WERI-Rb-1 (cell line): ENCODE measurements at regions not wholly inside any gene's neighbourhood (a gene's known extent, or its start where the extent isn't known, plus 50 kb on each side); places are given as distances from the start of the nearest gene placed in this dataset.
"Not testable (repeated sequence)": the region's sequence is repeated elsewhere in the genome, so short reads cannot be mapped to it uniquely, and the experiment has no call there.

Experiments used
- DNase-seq: peaks from one replicate; pipeline ENCODE4 v3.0.0-alpha.2; 2020
- H3K27ac ChIP-seq: fragments of 250-450 bp; sonication (Bioruptor Pico); 2 replicates; pipeline ENCODE4 v1.5.1; 2020; ENCODE audit warnings: mild to moderate bottlenecking, moderate library complexity
- H3K27me3 ChIP-seq: fragments of 250-450 bp; sonication (Bioruptor Pico); 2 replicates; pipeline ENCODE4 v1.5.1; 2021; ENCODE audit warnings: mild to moderate bottlenecking, low read depth, moderate library complexity; ENCODE audit not compliant: insufficient read depth, severe bottlenecking
- H3K36me3 ChIP-seq: fragments of 250-450 bp; sonication (Bioruptor Pico); 2 replicates; pipeline ENCODE4 v1.5.1; 2020; ENCODE audit warnings: mild to moderate bottlenecking, moderate library complexity
- H3K4me3 ChIP-seq: 2 replicates; pipeline ENCODE4 v1.5.1; 2011; ENCODE audit warnings: low read depth, mild to moderate bottlenecking, control low read depth, low read length
- H3K9me3 ChIP-seq: fragments of 250-450 bp; sonication (Bioruptor Pico); 2 replicates; pipeline ENCODE4 v1.5.1; 2021; ENCODE audit warnings: mild to moderate bottlenecking, moderate library complexity; ENCODE audit not compliant: severe bottlenecking
- TF ChIP-seq, protein P1 (sequence below): IDR thresholded peaks from 2 replicates; pipeline ENCODE4 v1.5.1; 2011; ENCODE audit warnings: low read depth, mild to moderate bottlenecking, control low read depth, inconsistent platforms, low read length

DNA sequence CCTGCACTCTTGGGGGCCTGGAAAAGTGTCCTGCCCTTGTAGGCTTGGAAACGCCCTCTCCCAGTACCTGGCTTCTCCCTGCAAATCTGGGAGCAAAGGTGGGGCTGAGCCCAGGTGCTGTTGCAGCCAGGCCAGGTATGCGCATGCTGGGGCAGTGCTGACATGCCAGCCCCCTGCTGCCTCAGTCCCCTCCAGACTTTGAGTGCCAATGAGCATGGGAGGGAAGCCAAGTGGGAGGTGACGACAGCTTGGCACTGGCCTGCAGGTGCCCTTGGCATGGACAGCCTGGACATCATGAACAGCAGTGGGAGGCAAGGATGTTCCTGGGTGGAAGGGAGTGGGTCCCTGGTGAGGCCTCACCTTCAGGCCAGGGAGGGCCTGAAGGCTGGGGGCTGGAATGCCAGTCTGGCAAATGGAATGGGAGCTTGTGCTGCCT, 1494.4 kb upstream of the NUDT12 start:
- Histone ChIP-seq H3K27ac (no peak overlapping the region), H3K4me3 (no peak overlapping the region), H3K36me3 (no peaks in the 10 kb centered on the region), H3K27me3 (no peaks in the 10 kb centered on the region), H3K9me3 (peaks cover 2% of the 10 kb centered on the region)
- TF ChIP-seq, protein P1, sequence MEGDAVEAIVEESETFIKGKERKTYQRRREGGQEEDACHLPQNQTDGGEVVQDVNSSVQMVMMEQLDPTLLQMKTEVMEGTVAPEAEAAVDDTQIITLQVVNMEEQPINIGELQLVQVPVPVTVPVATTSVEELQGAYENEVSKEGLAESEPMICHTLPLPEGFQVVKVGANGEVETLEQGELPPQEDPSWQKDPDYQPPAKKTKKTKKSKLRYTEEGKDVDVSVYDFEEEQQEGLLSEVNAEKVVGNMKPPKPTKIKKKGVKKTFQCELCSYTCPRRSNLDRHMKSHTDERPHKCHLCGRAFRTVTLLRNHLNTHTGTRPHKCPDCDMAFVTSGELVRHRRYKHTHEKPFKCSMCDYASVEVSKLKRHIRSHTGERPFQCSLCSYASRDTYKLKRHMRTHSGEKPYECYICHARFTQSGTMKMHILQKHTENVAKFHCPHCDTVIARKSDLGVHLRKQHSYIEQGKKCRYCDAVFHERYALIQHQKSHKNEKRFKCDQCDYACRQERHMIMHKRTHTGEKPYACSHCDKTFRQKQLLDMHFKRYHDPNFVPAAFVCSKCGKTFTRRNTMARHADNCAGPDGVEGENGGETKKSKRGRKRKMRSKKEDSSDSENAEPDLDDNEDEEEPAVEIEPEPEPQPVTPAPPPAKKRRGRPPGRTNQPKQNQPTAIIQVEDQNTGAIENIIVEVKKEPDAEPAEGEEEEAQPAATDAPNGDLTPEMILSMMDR = no peak
- DNase-seq = peak; percentile 6

DNA sequence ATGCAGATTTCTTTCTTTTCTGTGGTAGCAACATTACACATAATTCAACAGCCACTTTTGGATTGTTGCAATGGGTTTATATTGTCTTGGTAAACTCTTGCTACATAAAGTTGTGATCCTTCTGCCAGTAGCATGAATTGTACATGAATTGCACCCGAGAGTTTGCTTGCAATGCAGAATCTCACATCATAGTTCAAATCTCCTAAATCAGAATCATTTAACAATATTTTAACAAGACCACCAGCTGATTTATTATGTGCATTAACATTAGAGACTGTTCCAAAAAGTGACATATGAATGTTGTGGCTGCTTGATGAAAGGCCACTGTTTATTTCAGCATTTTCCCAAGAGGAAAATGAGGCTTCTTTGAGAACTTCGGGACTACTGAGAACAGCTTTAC, 1491.8 kb upstream of the NUDT12 start:
- Histone ChIP-seq H3K36me3 (no peaks in the 10 kb centered on the region), H3K9me3 (peaks cover 2% of the 10 kb centered on the region), H3K27me3 (no peaks in the 10 kb centered on the region), H3K4me3 (no peak overlapping the region), H3K27ac (no peak overlapping the region)
- no peak for DNase-seq
- TF ChIP-seq, protein P1 = no peak

DNA sequence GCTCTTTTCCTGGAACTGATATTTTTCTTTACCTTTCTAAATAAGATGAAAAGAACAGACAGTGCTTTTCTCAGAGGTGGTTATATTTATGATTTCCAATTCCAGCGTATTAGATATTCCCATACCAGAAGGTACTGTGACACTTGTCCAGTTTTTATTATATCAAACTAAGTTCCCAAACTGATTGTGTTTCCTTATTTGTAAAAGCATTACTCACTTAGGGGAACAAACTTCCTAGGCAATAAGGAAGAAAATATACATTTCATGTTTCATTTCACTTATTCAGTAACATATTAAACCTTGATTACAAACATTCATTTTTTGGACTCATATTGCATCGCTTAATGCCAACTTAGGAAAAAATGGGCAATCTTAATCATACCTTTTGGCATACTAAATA, 1480.0 kb upstream of the NUDT12 start:
- no peaks in the 10 kb centered on the region for H3K36me3 ChIP-seq
- TF ChIP-seq, protein P1 = no peak
- no peak for DNase-seq
- no peak overlapping the region for H3K4me3 ChIP-seq
- H3K27ac ChIP-seq = no peak overlapping the region
- no peaks in the 10 kb centered on the region for H3K9me3 ChIP-seq
- no peaks in the 10 kb centered on the region for H3K27me3 ChIP-seq

GRCh38 chr5:105036814-105037213, 1474.2 kb upstream of the NUDT12 start:
- not testable (repeated sequence) for H3K36me3 ChIP-seq, H3K27ac ChIP-seq, DNase-seq, H3K27me3 ChIP-seq, H3K4me3 ChIP-seq, H3K9me3 ChIP-seq

DNA sequence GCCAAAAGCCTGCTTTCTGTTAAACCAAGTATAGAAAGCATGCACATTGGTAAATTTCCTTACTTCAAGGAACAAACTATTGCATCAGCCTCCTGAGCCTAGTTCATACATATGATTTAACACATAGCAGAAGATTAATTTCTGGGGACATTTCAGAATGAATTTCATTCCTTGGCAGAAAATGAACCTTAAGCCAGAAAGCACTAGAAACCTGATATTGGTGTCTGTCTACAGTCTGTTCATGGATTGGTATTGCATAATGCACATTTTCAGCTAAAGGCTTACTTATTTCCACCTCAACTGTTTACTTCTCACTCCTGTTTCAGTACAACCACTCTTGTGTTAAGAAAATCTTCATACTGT, 1471.8 kb upstream of the NUDT12 start:
- H3K36me3 ChIP-seq = no peaks in the 10 kb centered on the region
- no peak overlapping the region for H3K4me3 ChIP-seq
- no peaks in the 10 kb centered on the region for H3K9me3 ChIP-seq
- no peak for DNase-seq
- no peak overlapping the region for H3K27ac ChIP-seq
- TF ChIP-seq, protein P1 = no peak
- no peaks in the 10 kb centered on the region for H3K27me3 ChIP-seq

DNA sequence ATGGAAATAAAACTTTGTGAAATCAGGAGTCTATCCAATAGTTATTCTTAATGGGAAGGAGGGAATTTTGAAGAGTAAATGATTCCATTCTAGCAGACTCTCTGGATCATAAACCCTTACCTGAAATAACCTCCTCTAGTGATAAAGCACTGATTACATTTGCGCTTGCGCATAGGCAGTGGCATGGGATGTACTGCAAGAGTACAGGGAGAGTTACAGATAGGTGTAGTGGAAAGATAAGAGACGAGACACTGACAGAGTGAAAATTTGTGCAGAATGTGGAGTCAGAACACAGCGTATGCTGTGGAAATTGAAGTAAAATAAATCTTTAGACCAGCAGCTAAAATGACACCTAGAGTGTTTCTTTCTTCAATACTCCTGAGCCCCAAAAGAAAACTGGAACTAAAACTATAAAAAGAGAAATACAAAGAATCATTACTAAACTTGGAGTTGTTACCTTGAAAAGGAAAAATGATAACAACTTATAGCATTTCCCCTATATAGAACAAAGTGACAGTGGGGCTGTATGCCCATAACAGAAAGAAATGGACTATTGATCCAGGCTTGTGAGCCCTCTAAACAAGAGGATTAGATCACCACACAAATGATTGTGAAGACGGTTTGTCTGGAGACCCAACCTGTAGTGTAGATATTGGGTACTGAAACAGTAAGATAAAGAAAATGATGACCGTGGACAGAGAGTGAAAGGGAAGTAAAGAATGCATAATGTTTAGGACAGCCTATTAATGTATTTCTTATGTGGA, 1471.2 kb upstream of the NUDT12 start:
- Histone ChIP-seq H3K27ac (no peak overlapping the region), H3K36me3 (no peaks in the 10 kb centered on the region), H3K9me3 (no peaks in the 10 kb centered on the region), H3K27me3 (no peaks in the 10 kb centered on the region), H3K4me3 (no peak overlapping the region)
- no peak for DNase-seq
- TF ChIP-seq, protein P1 = no peak
